HEK293T (cell line): ENCODE measurements at regions not wholly inside any gene's neighbourhood (a gene's known extent, or its start where the extent isn't known, plus 50 kb on each side); places are given as distances from the start of the nearest gene placed in this dataset.

Source experiments
- ELF4 ChIP-seq: fragments of 450-650 bp; IDR thresholded peaks from 2 replicates; pipeline ENCODE4 v1.6.1; 2017; ENCODE audit warnings: antibody characterized with exemption
- SP1 ChIP-seq: fragments of 450-650 bp; IDR thresholded peaks from 2 replicates; pipeline ENCODE4 v1.6.1; 2017

- no peak for TF ChIP-seq SP1
- no peak for TF ChIP-seq ELF4
Observed at GRCh38 chr6:137745321-137745720, 121.7 kb upstream of the TNFAIP3 start.
